DOHH2 (cell line): ENCODE measurements at regions not wholly inside any gene's neighbourhood (a gene's known extent, or its start where the extent isn't known, plus 50 kb on each side); places are given as distances from the start of the nearest gene placed in this dataset.

Source experiments
- H3F3A ChIP-seq: fragments of 200-600 bp; sonication (generic), shearing (Covaris generic); 2 replicates; pipeline ENCODE4 v1.6.0; 2016; ENCODE audit warnings: antibody characterized with exemption, mild to moderate bottlenecking; ENCODE audit not compliant: control insufficient read depth, insufficient read depth
- H3K27ac ChIP-seq: fragments of 200-600 bp; sonication (generic); 2 replicates; pipeline ENCODE4 v1.5.1; 2014; ENCODE audit warnings: low read depth, mild to moderate bottlenecking, low read length, moderate library complexity
- H3K27me3 ChIP-seq: fragments of 200-600 bp; sonication (generic); 2 replicates; pipeline ENCODE4 v1.6.1; 2014; ENCODE audit warnings: mild to moderate bottlenecking, low read length, mixed read lengths; ENCODE audit not compliant: control insufficient read depth
- H3K36me3 ChIP-seq: fragments of 200-600 bp; sonication (generic); 2 replicates; pipeline ENCODE4 v1.6.1; 2014; ENCODE audit warnings: mild to moderate bottlenecking, low read length, moderate library complexity, mixed read lengths; ENCODE audit not compliant: control insufficient read depth
- H3K4me1 ChIP-seq: fragments of 200-600 bp; sonication (generic); 2 replicates; pipeline ENCODE4 v1.6.1; 2014; ENCODE audit warnings: mild to moderate bottlenecking, low read length, mixed read lengths; ENCODE audit not compliant: control insufficient read depth
- H3K4me2 ChIP-seq: fragments of 200-600 bp; sonication (generic); 2 replicates; pipeline ENCODE4 v1.6.0; 2014; ENCODE audit warnings: mild to moderate bottlenecking, low read length, moderate library complexity
- H3K4me3 ChIP-seq: fragments of 200-600 bp; sonication (generic); 2 replicates; pipeline ENCODE4 v1.5.1; 2014; ENCODE audit warnings: mild to moderate bottlenecking, low read length, mixed read lengths
- H3K79me2 ChIP-seq: fragments of 200-600 bp; sonication (generic); 2 replicates; pipeline ENCODE4 v1.6.1; 2014; ENCODE audit warnings: mild to moderate bottlenecking, low read length, mixed read lengths; ENCODE audit not compliant: control insufficient read depth
- H3K9me2 ChIP-seq: fragments of 200-600 bp; sonication (generic); replicated peaks from 2 replicates; pipeline ENCODE4 v1.6.1; 2014; ENCODE audit warnings: mild to moderate bottlenecking, low read length, mixed read lengths; ENCODE audit not compliant: control insufficient read depth
- H3K9me3 ChIP-seq: fragments of 200-600 bp; sonication (generic); 2 replicates; pipeline ENCODE4 v1.6.1; 2014; ENCODE audit warnings: antibody characterized with exemption, low read length, mixed read lengths; ENCODE audit not compliant: control insufficient read depth, insufficient read depth
- H4K20me1 ChIP-seq: fragments of 200-600 bp; sonication (generic); 2 replicates; pipeline ENCODE4 v1.6.0; 2014; ENCODE audit warnings: low read depth, mild to moderate bottlenecking, antibody characterized with exemption, low read length, moderate library complexity; ENCODE audit not compliant: control insufficient read depth, insufficient read depth
- CTCF ChIP-seq: fragments of 200-600 bp; sonication (generic); IDR thresholded peaks from one replicate; pipeline ENCODE4 v1.5.1; 2014; ENCODE audit warnings: antibody characterized with exemption, mild to moderate bottlenecking, low read depth, low read length; ENCODE audit not compliant: poor library complexity, severe bottlenecking
- EZH2phosphoT487 ChIP-seq: fragments of 200-600 bp; sonication (generic); IDR thresholded peaks from 2 replicates; pipeline ENCODE4 v1.6.1; 2017; ENCODE audit warnings: borderline replicate concordance, mild to moderate bottlenecking, antibody characterized with exemption, low read length, moderate library complexity, mixed read lengths

- no peaks in the 10 kb centered on the region for H3K4me1 ChIP-seq
- H3K27me3 ChIP-seq = peaks cover 3% of the 10 kb centered on the region; the same call in 1 of the 2 replicates
- H3K9me3 ChIP-seq = no peaks in the 10 kb centered on the region
- H3F3A ChIP-seq = no peaks in the 10 kb centered on the region
- H4K20me1 ChIP-seq = no peaks in the 10 kb centered on the region
- H3K9me2 ChIP-seq = no peaks in the 10 kb centered on the region
- H3K79me2 ChIP-seq = no peaks in the 10 kb centered on the region
- no peak overlapping the region for H3K27ac ChIP-seq
- no peak overlapping the region for H3K4me2 ChIP-seq
- H3K4me3 ChIP-seq = no peak overlapping the region
- no peak for TF ChIP-seq EZH2phosphoT487
- TF ChIP-seq CTCF = no peak
- no peaks in the 10 kb centered on the region for H3K36me3 ChIP-seq
These were observed 372.9 kb upstream of the NFE2L3 start for GRCh38 chr7:25779002-25779546.

- H3F3A ChIP-seq = no peaks in the 10 kb centered on the region
- H3K79me2 ChIP-seq = no peaks in the 10 kb centered on the region
- no peaks in the 10 kb centered on the region for H3K9me2 ChIP-seq
- H3K4me1 ChIP-seq = no peaks in the 10 kb centered on the region
- TF ChIP-seq EZH2phosphoT487 = no peak
- no peak for TF ChIP-seq CTCF
- H3K9me3 ChIP-seq = no peaks in the 10 kb centered on the region
- H3K27me3 ChIP-seq = peaks cover 3% of the 10 kb centered on the region; the same call in 1 of the 2 replicates
- no peak overlapping the region for H3K27ac ChIP-seq
- no peak overlapping the region for H3K4me3 ChIP-seq
- H4K20me1 ChIP-seq = no peaks in the 10 kb centered on the region
- H3K4me2 ChIP-seq = no peak overlapping the region
- no peaks in the 10 kb centered on the region for H3K36me3 ChIP-seq
These were observed 371.1 kb upstream of the NFE2L3 start for GRCh38 chr7:25780904-25781303.

- Histone ChIP-seq H3K27ac (no peak overlapping the region), H3K36me3 (no peaks in the 10 kb centered on the region), H3K4me2 (no peak overlapping the region), H3K4me3 (no peak overlapping the region), H3K27me3 (peaks cover 6% of the 10 kb centered on the region; the same call in 1 of the 2 replicates), H3K9me3 (no peaks in the 10 kb centered on the region), H3F3A (no peaks in the 10 kb centered on the region), H4K20me1 (no peaks in the 10 kb centered on the region), H3K9me2 (no peaks in the 10 kb centered on the region), H3K79me2 (no peaks in the 10 kb centered on the region), H3K4me1 (no peaks in the 10 kb centered on the region)
- TF ChIP-seq EZH2phosphoT487 (no peak), CTCF (no peak)
These were observed 370.3 kb upstream of the NFE2L3 start for GRCh38 chr7:25781704-25782103.

- H3K4me3 ChIP-seq = no peak overlapping the region
- no peak overlapping the region for H3K4me2 ChIP-seq
- no peaks in the 10 kb centered on the region for H3K9me3 ChIP-seq
- H3K79me2 ChIP-seq = no peaks in the 10 kb centered on the region
- no peak overlapping the region for H3K27ac ChIP-seq
- TF ChIP-seq CTCF (no peak), EZH2phosphoT487 (no peak)
- H3K27me3 ChIP-seq = peaks cover 14% of the 10 kb centered on the region; the same call in 1 of the 2 replicates
- H3K4me1 ChIP-seq = no peaks in the 10 kb centered on the region
- no peaks in the 10 kb centered on the region for H3K9me2 ChIP-seq
- no peaks in the 10 kb centered on the region for H4K20me1 ChIP-seq
- H3K36me3 ChIP-seq = no peaks in the 10 kb centered on the region
- H3F3A ChIP-seq = no peaks in the 10 kb centered on the region
These were observed 365.1 kb upstream of the NFE2L3 start for GRCh38 chr7:25786936-25787335.
